ENCODE measurements at regions not wholly inside any gene's neighbourhood (a gene's known extent, or its start where the extent isn't known, plus 50 kb on each side); places are given as distances from the start of the nearest gene placed in this dataset.
A peak's percentile ranks its signal among the peaks of the same experiment; 100 is the strongest.

- peak; percentile 74 for DNase-seq (ENCODE audit: extremely low read depth, insufficient read length)
- no peak for TF ChIP-seq CTCF (IDR thresholded peaks at IDR 0.05; ENCODE audit: insufficient read depth, low read length, poor library complexity, severe bottlenecking)
- no peaks in the 10 kb centered on the region; the same call in none of the 2 replicates for H3K27me3 ChIP-seq (replicated peaks; ENCODE audit: control insufficient read depth, insufficient read depth, low read length)
- no peaks in the 10 kb centered on the region for H3K36me3 ChIP-seq (ENCODE audit: control insufficient read depth, insufficient read depth, low read length)
- H3K4me3 ChIP-seq (replicated peaks; ENCODE audit: low read depth, low read length): no peak overlapping the region
These were observed 194.0 kb upstream of the CIBAR2 start for GRCh38 chr16:85306071-85306792.

DNA sequence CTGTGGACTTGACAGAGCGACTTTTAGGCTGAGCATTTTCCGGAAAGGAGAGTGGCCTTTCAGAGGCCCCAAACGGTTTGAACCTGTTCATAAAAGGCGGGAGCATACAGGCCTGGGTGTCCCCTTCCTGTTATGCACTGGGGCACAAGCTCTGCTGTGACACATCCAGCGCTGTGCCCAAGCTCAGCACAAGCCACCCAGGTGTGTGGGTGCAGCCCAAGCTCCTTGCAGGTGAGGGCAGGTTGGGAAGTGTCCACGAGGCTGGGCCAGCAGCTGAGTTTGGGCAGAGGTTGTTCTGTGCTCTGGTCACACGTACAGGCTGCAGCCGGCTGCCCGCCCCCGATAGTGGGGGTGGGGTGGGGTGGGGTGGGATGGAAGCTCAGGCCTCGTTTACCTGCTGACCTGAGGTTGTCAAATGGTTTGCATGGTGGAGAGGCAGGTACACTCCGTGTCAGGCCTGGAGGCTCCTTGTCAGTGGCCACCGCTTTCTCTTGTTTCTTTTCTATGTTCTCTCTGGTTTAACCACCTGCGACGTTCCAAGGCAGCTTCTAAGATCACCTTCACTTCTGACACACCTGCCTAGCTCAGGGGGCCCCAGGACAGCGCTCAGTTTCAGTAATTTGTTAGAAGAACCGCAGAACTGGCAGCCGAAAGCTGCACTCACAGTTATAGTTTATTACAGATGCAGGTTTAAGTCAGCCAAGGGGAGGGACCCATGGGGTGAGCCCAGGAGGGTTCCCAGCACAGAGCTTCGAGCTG, 194.7 kb upstream of the CIBAR2 start:
- TF ChIP-seq CTCF (IDR thresholded peaks at IDR 0.05; ENCODE audit: insufficient read depth, low read length, poor library complexity, severe bottlenecking): no peak
- no peaks in the 10 kb centered on the region; the same call in 1 of the 2 replicates for H3K27me3 ChIP-seq (replicated peaks; ENCODE audit: control insufficient read depth, insufficient read depth, low read length)

GRCh38 chr16:85307552-85308364, 195.5 kb upstream of the CIBAR2 start:
- TF ChIP-seq CTCF (IDR thresholded peaks at IDR 0.05; ENCODE audit: insufficient read depth, low read length, poor library complexity, severe bottlenecking): no peak
- no peak overlapping the region for H3K4me3 ChIP-seq (replicated peaks; ENCODE audit: low read depth, low read length)
- no peaks in the 10 kb centered on the region for H3K36me3 ChIP-seq (ENCODE audit: control insufficient read depth, insufficient read depth, low read length)
- DNase-seq (ENCODE audit: extremely low read depth, insufficient read length): no peak
- H3K27me3 ChIP-seq (replicated peaks; ENCODE audit: control insufficient read depth, insufficient read depth, low read length): no peaks in the 10 kb centered on the region

More for the DNA sequence above, 194.7 kb upstream of the CIBAR2 start:
- Histone ChIP-seq H3K4me3 (replicated peaks; ENCODE audit: low read depth, low read length) (no peak overlapping the region), H3K36me3 (ENCODE audit: control insufficient read depth, insufficient read depth, low read length) (no peaks in the 10 kb centered on the region)
- no peak for DNase-seq (ENCODE audit: extremely low read depth, insufficient read length)

GRCh38 chr16:85308611-85309540, 196.6 kb upstream of the CIBAR2 start:
- no peak for DNase-seq (ENCODE audit: extremely low read depth, insufficient read length)
- no peak for TF ChIP-seq CTCF (IDR thresholded peaks at IDR 0.05; ENCODE audit: insufficient read depth, low read length, poor library complexity, severe bottlenecking)

More at GRCh38 chr16:85308611-85309540, 196.6 kb upstream of the CIBAR2 start:
- no peak overlapping the region for H3K4me3 ChIP-seq (replicated peaks; ENCODE audit: low read depth, low read length)
- H3K36me3 ChIP-seq (ENCODE audit: control insufficient read depth, insufficient read depth, low read length): no peaks in the 10 kb centered on the region
- H3K27me3 ChIP-seq (replicated peaks; ENCODE audit: control insufficient read depth, insufficient read depth, low read length): no peaks in the 10 kb centered on the region; the same call in 1 of the 2 replicates
